GM18508 (cell line): ENCODE measurements at regions not wholly inside any gene's neighbourhood (a gene's known extent, or its start where the extent isn't known, plus 50 kb on each side); places are given as distances from the start of the nearest gene placed in this dataset.
"Not testable (repeated sequence)": the region's sequence is repeated elsewhere in the genome, so short reads cannot be mapped to it uniquely, and the experiment has no call there.

Experiments
- ATAC-seq: cut with Tn5 transposase; IDR thresholded peaks from one replicate; pipeline ENCODE4 v1.9.1; 2021; ENCODE audit warnings: moderate number of reproducible peaks; ENCODE audit not compliant: insufficient read depth, unreplicated experiment

DNA sequence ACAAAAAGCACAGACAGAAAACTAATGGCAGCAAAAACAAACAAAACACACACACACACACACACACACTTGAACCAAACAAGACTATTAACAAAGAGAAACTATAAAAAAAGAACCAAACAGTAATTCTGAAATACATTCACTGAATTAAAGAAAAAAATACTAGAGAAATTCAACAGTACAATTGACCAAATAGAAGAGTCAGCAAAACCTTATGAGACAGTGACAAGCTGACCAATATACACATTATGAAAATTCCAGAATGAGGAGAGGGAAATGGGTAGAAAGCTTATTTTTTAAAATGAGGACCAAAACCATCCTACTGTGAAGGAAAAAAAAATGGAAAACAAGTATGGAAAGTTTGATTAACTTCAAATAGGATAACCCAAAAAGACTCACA, 212.2 kb upstream of the BTBD3 start:
- ATAC-seq = no peak

GRCh38 chr20:11708223-11708622, 209.5 kb upstream of the BTBD3 start:
- not testable (repeated sequence) for ATAC-seq

DNA sequence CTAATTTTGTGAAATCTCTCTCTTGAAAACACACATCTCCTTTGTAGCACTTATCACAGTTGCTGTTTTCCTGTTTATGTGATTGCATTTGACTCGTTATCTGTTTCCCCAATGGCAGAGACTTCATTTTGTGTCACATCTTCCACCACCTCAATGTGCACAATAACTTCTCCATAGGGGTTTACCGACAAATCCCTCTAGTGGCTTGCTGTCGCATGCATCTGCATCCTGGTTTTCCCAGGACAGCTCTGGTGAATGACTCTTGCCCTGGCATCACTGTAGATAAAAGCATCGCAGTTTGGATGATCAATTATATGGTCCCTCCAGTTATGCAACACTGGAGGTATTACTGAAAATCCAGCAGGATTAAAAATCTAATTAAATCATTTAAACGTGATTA, 206.5 kb upstream of the BTBD3 start:
- no peak for ATAC-seq

DNA sequence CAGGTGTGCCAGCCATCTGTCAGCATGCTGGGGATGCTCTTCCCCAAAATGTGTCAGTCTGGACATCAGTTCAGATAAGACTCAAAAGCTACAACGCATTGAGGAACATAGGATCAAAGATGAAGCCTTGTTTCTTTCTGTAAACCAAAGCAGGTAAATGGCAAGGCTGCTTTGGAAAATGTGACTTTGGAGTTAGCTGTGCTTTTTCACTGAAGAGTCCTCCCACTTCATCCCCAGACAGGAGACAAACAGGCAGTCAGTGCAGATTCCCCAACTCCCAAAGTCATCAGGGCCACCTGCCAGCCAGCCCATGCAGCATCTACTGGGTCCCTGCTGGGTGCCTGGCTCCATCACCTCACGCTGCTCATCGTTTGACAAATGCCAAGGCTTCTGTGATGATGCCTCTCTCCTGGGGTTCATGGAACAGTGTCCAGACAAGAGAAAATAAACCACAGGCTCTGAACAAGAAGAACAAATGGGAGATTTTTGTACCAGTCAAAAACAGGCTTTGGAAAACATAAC, 205.0 kb upstream of the BTBD3 start:
- ATAC-seq = no peak

DNA sequence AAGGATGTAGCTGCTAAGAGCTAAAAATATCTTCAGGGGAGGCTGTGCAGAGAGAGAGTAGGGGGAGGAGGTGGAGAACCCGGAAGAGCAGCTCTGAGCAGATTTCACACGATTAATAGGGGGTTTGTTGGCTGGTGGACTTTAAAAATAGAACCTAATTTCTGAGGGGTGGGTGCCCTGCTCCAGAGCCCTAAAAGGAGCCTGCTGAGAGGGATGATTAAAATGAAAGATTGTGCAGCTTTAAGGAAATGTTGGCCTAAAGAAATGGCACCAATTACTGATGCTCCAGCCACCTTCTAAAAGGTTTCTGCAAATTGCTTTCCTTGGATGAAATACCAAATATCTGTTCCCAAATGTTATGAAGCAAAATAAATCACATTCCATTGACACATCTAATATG, 202.8 kb upstream of the BTBD3 start:
- ATAC-seq = no peak

DNA sequence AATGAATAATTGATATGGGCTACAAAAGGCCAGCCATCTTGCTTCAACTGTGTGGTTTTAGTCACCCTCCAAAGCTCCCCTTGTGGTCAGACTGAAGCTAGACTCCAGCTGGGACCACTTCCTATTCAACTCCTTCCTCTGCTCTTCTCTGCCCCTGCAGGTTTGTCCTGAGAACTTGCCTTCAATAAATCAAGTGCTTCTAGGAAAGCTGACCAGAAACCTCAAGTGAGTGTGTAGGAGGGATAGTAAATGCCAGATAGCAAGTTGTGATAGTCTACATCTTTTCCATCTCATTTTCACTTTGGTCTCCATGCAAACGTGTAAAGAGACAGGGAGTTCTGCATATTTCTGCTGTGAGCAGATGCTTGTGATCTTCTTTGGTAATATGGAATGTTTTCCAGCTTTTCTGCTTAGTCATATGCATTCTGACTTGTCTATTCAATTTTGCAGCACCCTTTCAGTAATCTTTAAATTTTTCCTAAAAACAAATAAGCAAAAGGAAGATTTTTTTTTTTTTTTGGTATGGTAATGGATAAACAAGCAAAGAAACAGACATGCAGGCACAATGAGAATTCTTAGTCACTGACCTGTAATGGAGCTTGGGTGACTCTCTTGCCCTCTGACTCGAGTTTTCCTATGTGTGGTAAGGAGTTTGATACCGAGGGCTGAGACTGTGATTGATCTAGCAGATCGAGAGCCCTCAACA, 201.3 kb upstream of the BTBD3 start:
- ATAC-seq = no peak

DNA sequence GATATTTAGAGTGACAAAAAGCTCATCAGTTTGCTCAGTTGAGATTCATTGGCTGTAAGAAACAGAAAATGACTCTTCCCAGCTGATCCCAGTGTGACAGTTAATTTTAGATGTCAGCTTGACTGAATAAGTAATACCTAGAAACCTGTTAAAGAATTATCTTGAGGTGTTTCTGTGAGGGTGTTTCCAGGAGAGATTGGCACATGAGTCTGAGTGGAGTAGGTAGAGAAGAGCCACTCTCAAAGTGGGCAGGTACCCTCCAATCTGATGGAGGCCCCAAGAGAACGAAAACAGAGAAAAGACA, 200.8 kb upstream of the BTBD3 start:
- no peak for ATAC-seq

- no peak for ATAC-seq
These were observed 200.1 kb upstream of the BTBD3 start for GRCh38 chr20:11717562-11717961.

GRCh38 chr20:11718474-11719094, 199.1 kb upstream of the BTBD3 start:
- ATAC-seq = no peak

- ATAC-seq = no peak
These were observed 198.5 kb upstream of the BTBD3 start for GRCh38 chr20:11719153-11719552.

GRCh38 chr20:11721411-11721810, 196.3 kb upstream of the BTBD3 start:
- no peak for ATAC-seq

DNA sequence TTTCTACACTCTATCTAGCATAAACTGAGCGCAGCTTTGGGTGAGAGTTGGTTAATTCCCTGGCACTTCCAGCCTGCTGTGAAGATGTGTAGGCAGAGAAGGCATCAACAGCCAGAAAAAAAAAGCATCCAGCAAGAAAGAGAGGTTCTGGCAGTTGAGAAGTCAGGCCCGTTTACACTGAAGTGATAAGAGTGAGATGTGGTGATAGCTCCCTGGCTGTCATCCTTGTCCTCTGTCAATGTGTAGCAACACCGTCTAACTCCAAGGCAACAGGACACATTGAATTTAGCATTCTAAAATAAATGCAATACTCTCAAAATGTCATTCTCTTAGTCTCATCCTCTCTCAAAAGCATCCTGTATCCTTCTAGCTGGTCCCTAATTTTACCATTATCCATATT, 193.6 kb upstream of the BTBD3 start:
- no peak for ATAC-seq

GRCh38 chr20:11726026-11726425, 191.7 kb upstream of the BTBD3 start:
- ATAC-seq = no peak

DNA sequence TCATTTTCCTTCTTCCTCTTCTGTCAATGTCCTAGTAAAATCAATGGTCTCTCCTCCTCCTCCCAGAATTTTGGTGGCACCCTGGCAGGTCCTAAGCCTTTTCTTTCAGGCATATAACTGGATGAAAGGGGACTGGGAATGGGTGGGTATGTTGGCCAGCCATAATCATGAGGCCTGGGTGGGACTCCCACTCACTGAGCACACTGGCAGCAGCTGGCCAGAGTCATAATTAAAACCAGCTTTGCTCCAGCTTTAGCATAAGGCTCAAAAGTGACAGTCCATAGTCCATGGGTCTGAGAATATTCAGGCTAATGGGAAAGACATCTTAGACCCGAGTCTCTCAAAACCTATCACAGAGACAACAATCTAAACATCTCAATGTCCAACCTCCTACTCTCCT, 190.0 kb upstream of the BTBD3 start:
- no peak for ATAC-seq

DNA sequence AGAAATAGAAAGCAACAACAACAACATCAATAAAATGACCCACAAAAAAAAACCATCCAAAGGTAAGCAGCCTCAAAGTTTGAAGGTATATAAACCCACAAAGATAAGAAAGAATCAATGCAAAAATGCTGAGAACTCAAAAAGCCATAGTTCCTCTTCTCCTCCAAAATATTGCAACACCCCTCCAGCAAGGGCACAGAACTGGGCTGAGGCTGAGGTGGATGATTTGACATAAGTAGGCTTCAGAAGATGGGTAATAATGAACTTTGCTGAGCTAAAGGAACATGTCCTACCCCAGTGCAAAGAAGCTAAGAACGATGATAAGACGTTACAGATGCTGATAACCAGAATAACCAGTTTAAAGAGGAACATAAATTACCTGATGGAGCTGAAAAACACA, 188.8 kb upstream of the BTBD3 start:
- no peak for ATAC-seq

DNA sequence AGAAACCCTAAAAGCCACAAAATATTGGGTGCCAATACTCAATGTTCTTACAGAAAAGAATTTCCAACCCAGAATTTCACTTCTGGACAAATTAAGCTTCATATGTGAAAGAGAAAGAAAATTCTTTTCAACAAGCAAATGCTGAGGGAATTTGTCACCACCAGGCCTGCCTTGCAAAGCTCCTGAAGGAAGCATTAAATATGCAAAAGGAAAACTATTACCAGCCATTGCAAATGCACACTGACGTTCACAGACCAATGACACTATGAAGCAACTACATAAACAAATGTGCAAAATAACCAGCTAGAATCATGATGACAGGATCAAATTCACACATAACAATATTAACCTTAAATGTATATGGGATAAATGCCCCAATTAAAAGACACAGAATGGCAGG, 187.9 kb upstream of the BTBD3 start:
- ATAC-seq = no peak

DNA sequence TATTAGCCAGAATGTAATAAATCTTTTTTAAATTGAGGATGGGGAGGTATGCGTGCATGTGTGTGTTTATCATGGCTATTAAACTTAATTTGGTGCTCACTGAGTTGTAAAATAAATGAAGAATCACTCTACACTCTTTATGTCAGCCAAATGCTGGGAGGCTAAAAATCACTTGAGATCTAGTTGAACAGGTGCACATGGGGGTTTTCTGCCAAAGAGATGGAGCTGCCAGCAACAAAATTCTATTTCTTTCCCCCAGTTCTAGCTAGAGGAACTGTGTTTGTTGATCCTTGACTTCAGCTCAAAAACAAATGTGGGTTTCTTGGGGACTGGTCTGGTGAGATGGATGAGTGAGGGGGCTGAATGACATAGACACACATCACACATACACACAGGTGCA, 183.3 kb upstream of the BTBD3 start:
- no peak for ATAC-seq

DNA sequence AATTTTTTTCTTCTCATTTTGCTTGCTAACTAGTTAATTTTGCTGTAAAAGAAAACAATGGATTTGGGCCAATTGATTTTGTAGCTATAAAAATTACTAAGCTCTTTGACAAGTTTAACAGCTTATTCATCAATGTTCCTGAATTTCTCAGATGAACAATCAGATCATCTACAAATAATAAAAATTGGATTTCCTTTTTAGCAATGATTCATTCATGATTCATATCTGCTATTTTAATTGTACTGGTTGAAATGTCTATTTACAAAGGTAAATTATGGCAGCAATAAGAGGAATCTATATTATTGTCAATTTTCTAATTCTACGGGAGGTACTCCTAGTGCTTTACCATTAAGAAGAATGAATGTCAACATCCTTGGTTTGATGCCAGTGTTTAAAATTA, 178.8 kb upstream of the BTBD3 start:
- ATAC-seq = no peak

DNA sequence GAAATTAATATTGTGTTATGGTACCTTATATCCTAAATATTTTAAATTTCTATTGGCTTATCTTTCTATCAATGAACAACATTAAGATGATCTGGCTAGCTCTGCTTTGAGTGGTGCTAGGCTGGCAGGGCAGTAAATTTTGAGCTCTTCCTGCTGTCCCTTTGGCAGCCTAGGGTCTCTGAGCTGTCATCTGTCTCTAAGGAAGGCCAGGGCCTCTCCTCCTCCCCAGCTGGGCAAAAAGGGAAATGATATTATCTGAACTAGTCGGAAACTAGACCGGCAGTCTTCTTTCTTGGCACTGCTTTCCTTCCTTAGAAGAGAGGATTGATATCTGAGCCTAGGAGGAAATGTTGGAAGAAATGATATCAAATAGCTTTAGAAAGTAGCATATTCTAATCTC, 176.7 kb upstream of the BTBD3 start:
- ATAC-seq = no peak

DNA sequence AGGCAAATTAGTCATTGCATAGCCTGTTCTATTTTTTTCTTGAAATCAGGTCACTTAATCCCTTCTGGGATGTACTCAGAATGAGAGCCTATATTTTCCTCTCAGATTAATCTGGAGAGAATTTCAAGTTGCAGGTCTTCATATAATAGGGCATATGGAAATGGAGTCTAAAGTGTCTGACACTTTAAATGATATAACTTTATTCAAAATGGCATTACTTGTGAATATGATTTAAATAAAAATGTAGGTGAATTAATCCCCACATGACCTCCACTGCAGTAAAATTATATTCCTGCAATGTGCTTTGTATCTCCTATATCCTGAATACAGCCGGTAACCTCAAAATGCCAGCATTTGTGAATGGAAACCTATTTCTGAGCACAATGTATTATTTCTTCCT, 172.5 kb upstream of the BTBD3 start:
- ATAC-seq = no peak

- ATAC-seq = no peak
These were observed 169.3 kb upstream of the BTBD3 start for GRCh38 chr20:11748436-11748835.

GRCh38 chr20:11752336-11752735, 165.4 kb upstream of the BTBD3 start:
- no peak for ATAC-seq
